GM18507 (cell line): ENCODE measurements at regions not wholly inside any gene's neighbourhood (a gene's known extent, or its start where the extent isn't known, plus 50 kb on each side); places are given as distances from the start of the nearest gene placed in this dataset.
"Not testable (repeated sequence)": the region's sequence is repeated elsewhere in the genome, so short reads cannot be mapped to it uniquely, and the experiment has no call there.

Experiments used
- DNase-seq: peaks from one replicate; pipeline ENCODE4 v3.0.0; 2011; ENCODE audit warnings: low read depth; ENCODE audit not compliant: insufficient read length; ENCODE audit errors: extremely low spot score
- FAIRE-seq: peaks from 2 replicates; lab custom pipeline; 2011; peaks lifted over from hg19 to GRCh38; lab: Jason Lieb, UNC

DNA sequence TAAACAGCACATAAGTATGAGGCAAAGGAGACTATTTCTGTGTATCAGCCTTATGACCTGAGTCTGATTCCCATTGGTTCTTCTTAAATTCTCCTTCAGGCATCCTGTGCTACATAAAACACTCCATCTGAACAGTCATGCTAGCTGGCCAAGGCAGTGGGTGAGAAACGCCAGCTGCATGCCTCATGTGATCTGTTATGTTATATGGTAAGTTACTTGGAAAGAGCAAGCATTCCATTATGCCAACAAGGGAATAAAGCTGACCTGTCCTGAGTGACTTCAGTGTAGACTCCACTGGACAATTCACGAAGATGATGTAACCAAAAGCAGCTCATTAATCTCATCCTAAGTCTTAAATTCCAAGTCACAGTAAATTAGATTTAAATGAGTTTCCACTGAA lies 216.5 kb upstream of the FN1 start:
- DNase-seq (no peak), FAIRE-seq (no peak)

GRCh38 chr2:215651412-215651811 lies 215.5 kb upstream of the FN1 start:
- FAIRE-seq (no peak), DNase-seq (no peak)

GRCh38 chr2:215644233-215644897 lies 208.5 kb upstream of the FN1 start:
- DNase-seq (no peak), FAIRE-seq (no peak)

- no peak for DNase-seq
- FAIRE-seq: no peak
These were observed 202.8 kb upstream of the FN1 start for GRCh38 chr2:215638687-215639086.

DNA sequence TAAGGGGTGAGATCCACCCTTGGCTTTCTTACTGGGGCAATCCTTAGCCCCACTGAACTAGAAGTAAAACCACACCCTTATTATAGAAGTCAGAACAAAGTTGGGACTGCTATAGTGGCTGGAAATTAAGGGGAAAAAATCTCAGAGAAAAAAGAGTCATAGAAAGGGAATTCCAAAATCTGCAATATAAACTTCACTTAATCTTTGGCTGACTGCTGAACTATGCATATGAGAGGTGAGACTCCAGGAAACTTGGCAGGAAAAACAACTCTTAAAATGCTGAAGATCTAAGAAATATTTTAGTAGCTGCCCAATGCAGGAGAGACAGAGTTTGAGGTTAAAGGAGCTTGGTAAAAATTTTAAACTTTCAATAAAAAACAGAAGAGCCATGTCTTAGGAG lies 201.8 kb upstream of the FN1 start:
- FAIRE-seq (no peak), DNase-seq (no peak)

- FAIRE-seq (no peak), DNase-seq (no peak)
These were observed 200.9 kb upstream of the FN1 start for GRCh38 chr2:215636816-215637215.

- DNase-seq (no peak), FAIRE-seq (no peak)
These were observed 199.9 kb upstream of the FN1 start for GRCh38 chr2:215635788-215636139.

- FAIRE-seq: no peak
- no peak for DNase-seq
These were observed 199.4 kb upstream of the FN1 start for GRCh38 chr2:215635071-215635787.

- no peak for FAIRE-seq
- DNase-seq: no peak
These were observed 197.5 kb upstream of the FN1 start for GRCh38 chr2:215633360-215633759.

DNA sequence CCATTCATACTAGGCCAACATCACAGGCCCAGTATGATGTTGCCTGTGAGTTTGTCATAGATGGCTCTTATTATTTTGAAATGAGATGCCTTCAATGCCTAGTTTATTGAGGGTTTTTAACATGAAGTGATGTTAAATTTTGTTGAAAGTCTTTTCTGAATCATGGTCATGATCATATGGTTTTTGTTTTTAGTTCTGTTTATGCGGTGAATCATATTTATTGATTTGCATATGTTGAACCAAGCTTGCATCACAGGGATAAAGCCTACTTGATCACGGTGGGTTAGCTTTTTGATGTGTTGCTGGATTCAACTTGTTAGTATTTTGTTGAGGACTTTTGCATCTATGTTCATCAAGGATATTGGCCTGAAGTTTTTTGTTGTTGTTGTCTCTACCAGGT lies 195.8 kb upstream of the FN1 start:
- FAIRE-seq (no peak), DNase-seq (no peak)

GRCh38 chr2:215630796-215631195 lies 194.9 kb upstream of the FN1 start:
- not testable (repeated sequence) for DNase-seq, FAIRE-seq

DNA sequence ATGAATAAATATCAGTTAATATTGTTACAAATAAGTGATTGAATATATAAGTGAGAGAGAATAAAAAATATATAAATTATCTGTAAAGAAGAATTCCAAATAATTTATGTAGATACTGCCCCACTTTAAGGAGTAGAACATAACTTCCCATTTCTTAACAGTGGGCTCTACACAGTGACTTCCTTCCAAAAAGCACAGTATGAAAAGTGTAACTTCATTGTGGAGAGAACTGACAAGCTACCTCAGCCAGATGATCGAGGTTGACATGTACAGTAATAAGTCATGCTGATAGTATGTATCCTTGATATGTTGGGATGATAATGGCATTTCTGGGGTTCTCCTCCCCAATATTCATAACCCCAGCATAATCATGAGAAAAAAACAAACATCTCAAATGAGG lies 191.9 kb upstream of the FN1 start:
- FAIRE-seq (no peak), DNase-seq (no peak)

GRCh38 chr2:215626812-215627281 lies 191.0 kb upstream of the FN1 start:
- DNase-seq (no peak), FAIRE-seq (no peak)

GRCh38 chr2:215626063-215626462 lies 190.2 kb upstream of the FN1 start:
- FAIRE-seq: no peak
- no peak for DNase-seq

GRCh38 chr2:215625207-215625606 lies 189.3 kb upstream of the FN1 start:
- FAIRE-seq (no peak), DNase-seq (no peak)

- no peak for DNase-seq
- no peak for FAIRE-seq
These were observed 188.6 kb upstream of the FN1 start for GRCh38 chr2:215624423-215624829.

DNA sequence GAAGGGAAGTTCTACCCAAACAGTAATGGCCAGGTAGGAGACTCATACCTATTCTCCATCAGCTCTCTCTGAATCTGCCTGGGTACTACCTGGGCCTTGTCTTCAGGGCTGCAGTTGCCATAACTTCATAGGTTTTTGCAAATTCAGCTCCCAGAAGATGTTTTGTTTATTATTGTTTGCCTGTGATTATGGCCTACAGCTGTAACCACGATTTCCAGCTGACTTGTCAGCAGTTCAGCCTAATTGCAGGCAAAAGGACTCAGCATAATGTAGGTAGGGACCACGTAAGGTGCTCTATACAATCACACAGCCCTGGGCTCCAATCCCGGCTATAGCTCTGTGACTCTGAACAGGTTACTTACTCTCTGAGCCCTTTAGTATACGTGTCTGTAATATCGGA lies 187.0 kb upstream of the FN1 start:
- DNase-seq (no peak), FAIRE-seq (no peak)

DNA sequence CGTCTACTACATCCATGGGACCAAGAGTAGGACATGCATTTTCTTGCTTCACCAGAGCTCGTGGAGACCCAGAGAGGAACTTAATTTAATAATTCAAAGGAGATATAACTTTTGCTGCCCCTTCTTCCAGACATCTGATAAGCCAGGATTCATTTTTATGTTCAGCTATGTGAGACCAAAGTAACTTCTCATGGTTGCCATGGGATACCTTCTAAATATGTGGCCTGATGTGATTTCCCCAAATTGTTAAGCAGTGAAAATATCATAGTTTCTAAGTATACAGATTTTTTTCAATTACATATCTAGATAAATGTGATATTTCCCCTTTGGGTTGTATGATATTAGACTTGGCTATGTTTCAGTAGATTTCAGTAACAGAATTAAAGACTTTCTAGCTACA lies 185.5 kb upstream of the FN1 start:
- DNase-seq (no peak), FAIRE-seq (no peak)

- DNase-seq: no peak
- no peak for FAIRE-seq
These were observed 184.7 kb upstream of the FN1 start for GRCh38 chr2:215620528-215620927.

DNA sequence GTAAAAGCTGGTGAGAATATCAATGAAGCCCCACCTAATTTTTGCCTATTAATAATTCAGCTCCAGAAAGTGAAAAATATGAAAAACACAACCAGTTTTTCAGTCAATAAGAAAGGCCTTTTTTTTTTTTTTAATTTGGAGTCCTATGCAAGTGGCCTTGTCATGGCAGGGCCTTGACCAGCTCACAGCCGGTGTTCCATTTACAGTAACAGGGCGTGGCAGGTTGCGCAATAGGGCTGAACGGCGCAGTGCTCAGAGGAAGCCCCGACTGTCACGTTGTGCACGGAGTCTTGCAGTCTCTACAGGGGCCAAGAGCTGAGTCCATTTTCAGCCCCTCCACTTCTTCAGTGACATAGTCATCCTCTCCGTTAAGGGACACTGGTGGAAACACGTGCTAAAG lies 184.1 kb upstream of the FN1 start:
- DNase-seq (no peak), FAIRE-seq (no peak)
